CD4-positive, alpha-beta T cell (primary cell): ENCODE measurements at regions not wholly inside any gene's neighbourhood (a gene's known extent, or its start where the extent isn't known, plus 50 kb on each side); places are given as distances from the start of the nearest gene placed in this dataset.

Source experiments
- ATAC-seq: fragments of 200-7000 bp; cut with Tn5 transposase; one replicate; pipeline ENCODE4 v1.10.0; 2022; ENCODE audit warnings: mild to moderate bottlenecking; ENCODE audit not compliant: poor library complexity
- CTCF ChIA-PET: fragments of 350-600 bp; sonication (Branson Sonifier 250); formaldehyde crosslinking; loops from one replicate; lab custom pipeline; 2021; ENCODE audit warnings: antibody characterized with exemption, inconsistent platforms; lab: Charles Lee
- POLR2A ChIA-PET: fragments of 350-600 bp; sonication (Branson Sonifier 250); formaldehyde crosslinking; loops from one replicate; lab custom pipeline; 2021; ENCODE audit warnings: antibody characterized with exemption, inconsistent platforms; lab: Charles Lee
- DNase-seq, 14 experiments: peaks; one replicate each; pipeline ENCODE4 v3.0.0-alpha.2; 2013 to 2020; ENCODE audit warnings: mixed read lengths in 2 of 14
- H3K27ac ChIP-seq, 2 donors: one replicate each; pipeline versions ENCODE4 v1.5.1 to v1.7.0; 2013; ENCODE audit warnings: low read length in 2 of 2, low read depth in 1 of 2, mild to moderate bottlenecking in 1 of 2
- H3K27me3 ChIP-seq, 2 experiments: 1 replicate in 1 of 2; 2 replicates in 1 of 2; pipeline versions ENCODE4 v1.6.1 to v1.7.0; 2013; ENCODE audit warnings: low read length in 2 of 2, control low read depth in 1 of 2, mild to moderate bottlenecking in 1 of 2, moderate library complexity in 1 of 2; ENCODE audit not compliant: insufficient read depth in 2 of 2, control insufficient read depth in 1 of 2
- H3K36me3 ChIP-seq: one replicate; pipeline ENCODE4 v1.6.1; 2013; ENCODE audit warnings: low read length, control low read depth; ENCODE audit not compliant: insufficient read depth
- H3K4me1 ChIP-seq: one replicate; pipeline ENCODE4 v1.6.1; 2013; ENCODE audit warnings: low read length, control low read depth; ENCODE audit not compliant: insufficient read depth
- H3K4me3 ChIP-seq: one replicate; pipeline ENCODE4 v1.5.1; 2013; ENCODE audit warnings: mild to moderate bottlenecking, low read length, moderate library complexity
- H3K9me3 ChIP-seq, 2 experiments: 1 replicate in 1 of 2; 2 replicates in 1 of 2; pipeline versions ENCODE4 v1.6.1 to v1.7.0; 2013; ENCODE audit warnings: low read length in 2 of 2, mild to moderate bottlenecking in 2 of 2, control low read depth in 1 of 2, moderate library complexity in 1 of 2; ENCODE audit not compliant: control insufficient read depth in 1 of 2, insufficient read depth in 1 of 2
- H3K27ac Mint-ChIP-seq: one replicate; pipeline ENCODE4 v1.8.0; 2020; ENCODE audit warnings: mixed read lengths
- H3K27me3 Mint-ChIP-seq: one replicate; pipeline ENCODE4 v1.8.0; 2021; ENCODE audit warnings: mixed read lengths
- H3K36me3 Mint-ChIP-seq: one replicate; pipeline ENCODE4 v1.8.0; 2021; ENCODE audit warnings: low read depth, mixed read lengths
- H3K4me1 Mint-ChIP-seq: one replicate; pipeline ENCODE4 v1.8.0; 2021; ENCODE audit warnings: low read depth, mixed read lengths
- H3K4me3 Mint-ChIP-seq: one replicate; pipeline ENCODE4 v1.8.0; 2020; ENCODE audit warnings: mild to moderate bottlenecking, mixed read lengths
- H3K9me3 Mint-ChIP-seq: one replicate; pipeline ENCODE4 v1.8.0; 2020; ENCODE audit warnings: mixed read lengths
- CTCF ChIP-seq: fragments of 200-600 bp; IDR thresholded peaks from one replicate; pipeline ENCODE4 v1.8.0; 2022; ENCODE audit warnings: antibody characterized with exemption, mild to moderate bottlenecking
- intact Hi-C, 2 experiments: fragments of 100-400 bp; cut with DNase I in 1 of 2; cut with micrococcal nuclease in 1 of 2; formaldehyde crosslinking; loops; one replicate each; pipeline versions ENCODE4 v1.15.1 to v1.9.0; 2023 to 2025; cut with DNase I, micrococcal nuclease

GRCh38 chr9:106312906-106313305 is 550.1 kb upstream of the ZNF462 start:
- intact Hi-C loops, result no loop called here

DNA sequence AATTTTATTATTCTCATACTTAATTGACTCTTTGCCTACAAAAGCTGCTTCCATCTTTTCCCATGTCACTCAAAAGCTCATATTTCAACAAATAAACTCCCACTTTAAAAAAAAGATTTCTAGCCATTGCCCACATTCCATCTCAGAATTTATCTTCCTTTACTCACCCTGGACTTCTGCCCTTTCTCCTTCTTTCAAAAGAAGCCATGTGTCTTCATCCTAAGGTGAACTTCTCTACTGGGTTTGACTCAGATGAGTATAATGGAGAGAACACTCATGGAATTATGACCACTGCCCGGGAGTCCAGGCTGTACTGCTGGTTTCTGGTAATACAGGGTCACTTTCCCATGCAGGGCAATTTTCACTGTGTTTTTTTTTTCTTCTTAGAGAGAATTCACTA is 548.5 kb upstream of the ZNF462 start:
- no peaks in the 10 kb centered on the region for H3K4me1 Mint-ChIP-seq
- no peak overlapping the region for H3K27ac ChIP-seq
- no peak overlapping the region for H3K27ac Mint-ChIP-seq
- intact Hi-C loops, result no loop called here
- H3K4me3 Mint-ChIP-seq, result no peak overlapping the region
- no peaks in the 10 kb centered on the region for H3K27me3 Mint-ChIP-seq
- H3K4me1 ChIP-seq, result no peaks in the 10 kb centered on the region
- DNase-seq (no peak), ATAC-seq (no peak)
- H3K4me3 ChIP-seq, result no peak overlapping the region
- POLR2A ChIA-PET, result no interaction called here
- no peaks in the 10 kb centered on the region for H3K36me3 ChIP-seq
- peaks cover 5% of the 10 kb centered on the region for H3K9me3 Mint-ChIP-seq
- CTCF ChIA-PET, result no interaction called here
- no peaks in the 10 kb centered on the region for H3K27me3 ChIP-seq
- TF ChIP-seq CTCF, result no peak
- H3K36me3 Mint-ChIP-seq, result no peaks in the 10 kb centered on the region
- no peaks in the 10 kb centered on the region for H3K9me3 ChIP-seq

More at GRCh38 chr9:106312906-106313305, 550.1 kb upstream of the ZNF462 start:
- CTCF ChIA-PET, result no interaction called here
- Histone ChIP-seq H3K9me3 (peaks cover 0 to 4% of the 10 kb centered on the region in 2 experiments), H3K4me1 (no peaks in the 10 kb centered on the region), H3K27me3 (no peaks in the 10 kb centered on the region), H3K4me3 (no peak overlapping the region), H3K36me3 (no peaks in the 10 kb centered on the region), H3K27ac (no peak overlapping the region)
- no peak for ATAC-seq
- Mint-ChIP-seq H3K4me3 (no peak overlapping the region), H3K27ac (no peak overlapping the region), H3K9me3 (peaks cover 5% of the 10 kb centered on the region), H3K4me1 (no peaks in the 10 kb centered on the region), H3K27me3 (no peaks in the 10 kb centered on the region), H3K36me3 (no peaks in the 10 kb centered on the region)
- TF ChIP-seq CTCF, result no peak
- peak in 1 of 14 experiments; percentile 29 for DNase-seq
- POLR2A ChIA-PET, result no interaction called here

- CTCF ChIA-PET, result no interaction called here
- no peaks in the 10 kb centered on the region for H3K36me3 Mint-ChIP-seq
Measured at GRCh38 chr9:106321394-106322180, 541.4 kb upstream of the ZNF462 start.

More at GRCh38 chr9:106321394-106322180, 541.4 kb upstream of the ZNF462 start:
- Histone ChIP-seq H3K27me3 (no peaks in the 10 kb centered on the region), H3K27ac (no peak overlapping the region), H3K4me3 (no peak overlapping the region), H3K4me1 (no peaks in the 10 kb centered on the region), H3K9me3 (peaks cover 0 to 4% of the 10 kb centered on the region in 2 experiments), H3K36me3 (no peaks in the 10 kb centered on the region)
- Mint-ChIP-seq H3K27me3 (no peaks in the 10 kb centered on the region), H3K9me3 (peaks cover 3% of the 10 kb centered on the region), H3K4me1 (no peaks in the 10 kb centered on the region), H3K4me3 (no peak overlapping the region), H3K27ac (no peak overlapping the region)
- TF ChIP-seq CTCF, result no peak
- ATAC-seq (no peak), DNase-seq (no peak)
- intact Hi-C loops, result no loop called here
- POLR2A ChIA-PET, result no interaction called here
